HG02884 (cell line): ENCODE measurements at regions not wholly inside any gene's neighbourhood (a gene's known extent, or its start where the extent isn't known, plus 50 kb on each side); places are given as distances from the start of the nearest gene placed in this dataset.

ENCODE experiments used
- ATAC-seq: cut with Tn5 transposase; IDR thresholded peaks from one replicate; pipeline ENCODE4 v1.9.1; 2021; ENCODE audit warnings: mild to moderate bottlenecking, moderate library complexity; ENCODE audit not compliant: unreplicated experiment

- no peak for ATAC-seq
Observed at GRCh38 chr3:187968883-187969580, 184.9 kb upstream of the LPP start.

- no peak for ATAC-seq
Observed at GRCh38 chr3:187969581-187969950, 184.4 kb upstream of the LPP start.

- no peak for ATAC-seq
Observed at GRCh38 chr3:187970106-187970505, 183.9 kb upstream of the LPP start.

GRCh38 chr3:187971629-187972028 lies 182.3 kb upstream of the LPP start:
- ATAC-seq: no peak

GRCh38 chr3:187972454-187972853 lies 181.5 kb upstream of the LPP start:
- ATAC-seq: no peak

GRCh38 chr3:187973977-187974870 lies 179.7 kb upstream of the LPP start:
- ATAC-seq: no peak

GRCh38 chr3:187974871-187975271 lies 179.1 kb upstream of the LPP start:
- no peak for ATAC-seq

- ATAC-seq: no peak
Observed at GRCh38 chr3:187975561-187976364, 178.2 kb upstream of the LPP start.

GRCh38 chr3:187976365-187976900 lies 177.5 kb upstream of the LPP start:
- no peak for ATAC-seq

GRCh38 chr3:187977659-187978058 lies 176.3 kb upstream of the LPP start:
- no peak for ATAC-seq

GRCh38 chr3:187978433-187979011 lies 175.4 kb upstream of the LPP start:
- ATAC-seq: no peak

GRCh38 chr3:187979564-187979963 lies 174.4 kb upstream of the LPP start:
- ATAC-seq: no peak

- no peak for ATAC-seq
Observed at GRCh38 chr3:187980861-187981260, 173.1 kb upstream of the LPP start.

- no peak for ATAC-seq
Observed at GRCh38 chr3:187982142-187982541, 171.8 kb upstream of the LPP start.

GRCh38 chr3:187983484-187984124 lies 170.4 kb upstream of the LPP start:
- ATAC-seq: no peak

GRCh38 chr3:187985647-187986046 lies 168.3 kb upstream of the LPP start:
- ATAC-seq: no peak

GRCh38 chr3:187986514-187986934 lies 167.4 kb upstream of the LPP start:
- ATAC-seq: no peak

- ATAC-seq: no peak
Observed at GRCh38 chr3:187987187-187987586, 166.8 kb upstream of the LPP start.

- no peak for ATAC-seq
Observed at GRCh38 chr3:187987924-187988323, 166.0 kb upstream of the LPP start.

- no peak for ATAC-seq
Observed at GRCh38 chr3:187989575-187990153, 164.3 kb upstream of the LPP start.
